HG02798 (cell line): ENCODE measurements at regions not wholly inside any gene's neighbourhood (a gene's known extent, or its start where the extent isn't known, plus 50 kb on each side); places are given as distances from the start of the nearest gene placed in this dataset.
"Not testable (repeated sequence)": the region's sequence is repeated elsewhere in the genome, so short reads cannot be mapped to it uniquely, and the experiment has no call there.

Source experiments
- ATAC-seq: cut with Tn5 transposase; IDR thresholded peaks from one replicate; pipeline ENCODE4 v1.9.1; 2021; ENCODE audit warnings: mild to moderate bottlenecking; ENCODE audit not compliant: unreplicated experiment, poor library complexity

DNA sequence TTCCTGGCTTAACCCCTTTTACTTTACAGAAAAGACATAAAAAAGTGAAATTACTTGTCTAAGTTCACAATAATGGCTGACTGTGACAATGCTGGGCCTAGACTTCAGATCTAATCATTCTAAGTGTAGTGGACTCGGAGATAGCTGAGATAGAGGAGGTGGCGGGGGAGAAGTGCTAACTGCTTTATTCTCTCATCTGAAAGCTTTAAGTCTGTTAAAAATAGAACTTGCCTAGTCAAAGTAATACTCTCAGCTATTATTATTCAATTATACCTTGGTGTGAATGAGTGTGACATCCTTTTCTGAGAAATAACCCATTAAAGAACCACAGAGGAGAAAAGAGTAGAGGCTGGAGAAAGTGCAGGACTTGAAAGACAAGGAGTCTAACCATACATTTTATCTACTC, 96.1 kb upstream of the OLIG2 start:
- peak; percentile 65 for ATAC-seq

DNA sequence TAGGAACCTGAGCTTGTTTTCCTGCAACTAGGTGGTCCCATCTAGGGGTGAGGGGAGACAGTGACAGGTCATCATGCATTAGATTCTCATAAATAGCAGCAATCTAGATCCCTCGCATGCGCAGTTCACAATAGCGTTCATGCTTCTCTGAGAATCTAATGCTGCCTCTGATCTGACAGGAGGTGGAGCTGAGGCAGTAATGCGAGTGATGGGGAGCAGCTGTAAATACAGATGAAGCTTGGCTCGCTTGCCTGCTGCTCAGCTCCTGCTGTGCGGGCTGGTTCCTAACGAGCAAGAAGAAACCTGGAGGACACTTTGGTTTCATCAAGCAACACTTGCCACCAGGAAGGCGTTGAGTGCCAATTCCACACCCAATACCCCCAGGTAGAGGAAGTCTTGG, 95.1 kb upstream of the OLIG2 start:
- ATAC-seq: no peak

DNA sequence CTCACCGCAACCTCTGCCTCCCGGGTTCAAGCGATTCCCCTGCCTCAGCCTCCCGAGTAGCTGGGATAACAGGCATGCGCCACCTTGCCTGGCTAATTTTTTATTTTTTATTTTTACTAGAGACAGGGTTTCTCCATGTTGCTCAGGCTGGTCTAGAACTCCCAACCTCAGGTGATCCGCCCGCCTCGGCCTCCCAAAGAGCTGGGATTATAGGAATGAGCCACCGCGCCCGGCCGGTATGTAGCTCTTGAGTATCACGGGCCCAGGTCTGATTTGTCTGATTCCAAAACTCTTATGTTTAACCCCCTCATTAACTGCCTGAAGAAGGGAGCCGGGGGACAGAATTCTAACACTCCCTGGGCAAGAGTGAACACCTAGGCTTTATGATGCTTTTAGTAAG, 91.7 kb upstream of the OLIG2 start:
- ATAC-seq: not testable (repeated sequence)

DNA sequence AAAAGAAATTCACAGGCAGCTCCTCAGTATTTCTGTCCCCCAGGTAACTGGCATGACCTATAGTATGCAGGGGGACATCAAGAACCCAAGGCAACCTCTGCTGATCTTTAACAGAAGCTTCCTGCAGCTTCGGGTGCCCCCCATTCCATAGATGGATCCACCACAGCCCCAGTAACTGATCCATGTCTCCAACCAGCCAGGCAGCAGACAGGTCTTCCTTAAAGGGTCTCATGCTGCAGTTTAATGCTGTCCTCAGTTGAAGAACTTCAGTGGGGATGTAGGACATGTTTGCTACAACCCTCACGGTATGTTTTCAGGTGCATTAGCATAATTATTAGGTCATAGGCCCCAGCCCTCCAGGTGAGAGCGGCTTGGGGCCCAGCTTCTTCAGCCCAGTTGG, 90.9 kb upstream of the OLIG2 start:
- no peak for ATAC-seq

DNA sequence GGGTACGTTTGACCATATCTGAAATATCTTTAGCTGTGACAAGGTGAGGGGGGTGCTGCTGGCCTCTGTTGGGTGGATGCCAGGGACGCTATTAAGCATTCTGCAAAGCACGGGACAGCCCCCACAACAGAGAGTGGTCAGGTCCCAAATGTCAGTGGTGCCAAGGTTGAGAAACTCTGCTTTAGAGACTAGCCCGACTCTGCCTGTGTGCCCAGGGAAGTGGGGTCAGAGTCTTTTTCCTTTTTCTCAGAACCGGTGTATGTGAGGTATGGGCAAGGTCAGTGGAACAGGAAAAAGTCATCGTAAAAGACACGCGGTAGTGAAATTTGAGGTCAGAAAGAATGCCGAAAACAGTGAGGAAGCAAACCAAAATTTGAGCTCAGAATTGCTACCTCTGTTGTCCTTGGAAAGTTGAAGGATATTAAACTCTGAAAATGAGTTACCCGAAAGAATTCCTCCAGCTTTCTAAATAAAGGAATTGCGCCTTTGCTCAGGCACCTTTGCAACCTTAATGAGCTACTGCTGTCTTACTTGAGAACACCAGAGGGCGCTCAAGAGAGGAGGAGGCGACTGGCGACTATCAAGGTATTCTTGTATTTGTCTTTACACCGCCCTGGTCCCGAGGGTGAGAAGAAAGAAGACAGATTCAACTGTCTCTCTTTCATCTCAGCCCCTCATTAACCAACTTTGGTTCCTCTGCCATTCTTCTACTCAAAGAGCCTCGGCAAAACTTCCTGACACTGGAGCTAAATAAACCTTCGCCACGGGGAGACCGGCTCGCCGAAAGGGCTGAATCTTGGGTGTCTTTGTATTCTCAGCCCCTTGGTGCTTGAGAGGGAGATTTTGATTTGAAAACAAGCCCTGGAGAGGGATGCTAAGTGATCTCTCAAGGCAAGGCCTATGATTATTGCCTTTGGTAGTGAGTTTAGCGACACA, 85.4 kb upstream of the OLIG2 start:
- no peak for ATAC-seq

DNA sequence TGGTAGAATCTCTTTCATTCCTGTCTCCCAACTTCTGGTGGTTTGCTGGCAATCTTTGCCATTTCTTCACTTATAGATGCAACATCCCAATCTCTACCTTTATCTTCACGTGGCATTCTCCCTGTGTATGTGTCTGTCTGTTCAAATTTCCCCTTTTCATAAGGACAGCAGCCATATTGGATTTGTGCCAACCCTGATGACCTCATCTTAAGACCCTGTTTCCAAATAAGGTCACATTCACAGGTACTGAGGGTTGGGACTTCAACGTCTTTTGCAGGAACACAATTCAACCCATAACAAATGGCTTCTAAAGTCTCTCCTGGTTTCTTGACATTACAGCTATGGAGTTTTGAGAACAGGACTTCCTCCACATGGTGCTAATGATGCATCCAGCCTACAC, 84.5 kb upstream of the OLIG2 start:
- no peak for ATAC-seq

DNA sequence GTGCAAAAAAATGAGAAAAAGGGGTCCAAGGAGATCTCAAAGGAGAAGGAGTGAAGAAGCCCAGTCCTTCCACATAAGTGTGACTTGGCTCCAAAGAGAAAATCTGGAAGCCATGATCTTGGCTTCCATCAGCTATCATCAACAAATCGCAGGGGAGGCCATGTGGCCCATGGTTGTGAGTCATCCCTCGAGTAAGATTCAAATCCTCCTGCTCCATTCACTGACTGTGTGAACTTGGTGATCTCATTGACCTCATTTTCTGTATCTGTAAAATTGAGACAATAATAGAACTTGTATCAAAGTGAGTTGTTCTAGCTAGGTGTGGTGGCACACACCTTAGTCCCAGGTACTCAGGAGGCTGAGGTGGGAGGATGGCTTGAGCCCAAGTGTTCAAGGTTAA, 79.1 kb upstream of the OLIG2 start:
- ATAC-seq: no peak

DNA sequence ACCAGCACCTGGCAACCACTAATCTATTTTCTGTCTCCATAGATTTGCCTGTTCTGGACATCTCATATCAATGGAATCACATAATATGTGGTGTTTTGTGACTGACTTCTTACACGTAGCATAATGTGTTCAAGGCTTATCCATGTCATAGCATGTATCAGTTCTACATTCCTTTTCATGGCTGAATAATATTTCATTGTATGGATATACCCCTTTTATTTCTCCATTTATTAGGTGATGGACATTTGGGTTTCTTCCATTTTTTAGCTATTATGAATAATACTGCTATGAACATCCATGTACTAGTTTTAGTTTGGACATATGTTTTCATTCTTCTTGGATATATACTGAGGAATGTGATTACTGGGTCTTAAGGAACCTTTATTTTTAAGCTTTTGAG, 78.0 kb upstream of the OLIG2 start:
- ATAC-seq: no peak

DNA sequence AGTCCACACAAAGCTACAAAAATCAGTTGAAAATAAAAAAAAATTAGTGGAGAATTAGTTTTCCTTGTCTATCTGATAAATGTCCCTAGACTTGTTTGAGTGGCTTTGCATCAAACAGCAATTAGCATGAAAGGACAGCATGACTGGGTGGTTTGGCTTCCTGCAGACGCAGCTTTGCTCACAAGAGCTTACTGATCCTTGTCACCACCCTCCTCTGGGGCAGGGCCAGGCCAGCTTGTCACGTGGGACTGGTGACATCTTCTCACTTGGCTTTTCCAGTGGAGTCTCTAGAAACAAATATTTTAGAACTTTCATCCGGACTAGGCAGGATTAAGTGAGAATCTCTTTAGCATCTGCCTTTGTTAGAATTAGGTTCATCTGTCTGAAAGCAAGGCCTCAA, 76.0 kb upstream of the OLIG2 start:
- ATAC-seq: no peak

DNA sequence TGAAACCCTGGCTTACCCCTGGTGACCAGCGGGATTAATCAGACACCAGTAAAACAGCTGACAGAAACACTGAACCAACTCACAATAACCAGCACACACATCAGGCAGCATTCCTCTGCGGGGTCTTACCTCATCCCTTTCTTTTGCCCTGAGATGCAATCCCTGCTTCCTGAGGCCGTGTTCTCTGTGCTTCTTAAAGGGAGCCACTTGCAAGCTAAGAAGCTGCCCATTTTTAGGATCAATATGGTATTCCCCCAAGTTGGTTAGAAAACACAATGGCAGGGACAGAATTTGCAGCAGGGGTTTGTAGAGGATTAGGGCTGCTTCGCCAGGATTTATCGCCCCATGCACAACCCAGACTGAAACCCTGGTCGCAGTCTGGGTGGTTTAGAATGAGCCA, 74.7 kb upstream of the OLIG2 start:
- no peak for ATAC-seq

DNA sequence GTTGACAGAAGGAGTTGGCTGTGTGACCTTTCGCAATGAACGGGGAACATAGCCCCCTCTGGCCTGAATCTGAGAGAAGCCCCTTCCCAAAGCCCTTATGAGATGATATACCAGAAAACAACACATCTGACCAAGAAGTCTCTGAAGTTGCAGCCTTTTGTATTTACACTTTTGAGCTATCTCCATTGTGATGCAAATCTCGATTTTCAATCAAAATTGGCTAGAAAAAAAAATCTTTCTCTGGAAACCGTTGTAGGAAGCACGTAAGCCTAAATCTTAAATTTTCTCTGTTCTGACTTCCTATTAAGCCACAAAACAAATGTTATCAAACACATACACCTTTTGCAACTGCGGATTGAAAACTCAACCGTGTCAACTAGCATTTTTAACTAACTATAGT, 71.4 kb upstream of the OLIG2 start:
- ATAC-seq: no peak

DNA sequence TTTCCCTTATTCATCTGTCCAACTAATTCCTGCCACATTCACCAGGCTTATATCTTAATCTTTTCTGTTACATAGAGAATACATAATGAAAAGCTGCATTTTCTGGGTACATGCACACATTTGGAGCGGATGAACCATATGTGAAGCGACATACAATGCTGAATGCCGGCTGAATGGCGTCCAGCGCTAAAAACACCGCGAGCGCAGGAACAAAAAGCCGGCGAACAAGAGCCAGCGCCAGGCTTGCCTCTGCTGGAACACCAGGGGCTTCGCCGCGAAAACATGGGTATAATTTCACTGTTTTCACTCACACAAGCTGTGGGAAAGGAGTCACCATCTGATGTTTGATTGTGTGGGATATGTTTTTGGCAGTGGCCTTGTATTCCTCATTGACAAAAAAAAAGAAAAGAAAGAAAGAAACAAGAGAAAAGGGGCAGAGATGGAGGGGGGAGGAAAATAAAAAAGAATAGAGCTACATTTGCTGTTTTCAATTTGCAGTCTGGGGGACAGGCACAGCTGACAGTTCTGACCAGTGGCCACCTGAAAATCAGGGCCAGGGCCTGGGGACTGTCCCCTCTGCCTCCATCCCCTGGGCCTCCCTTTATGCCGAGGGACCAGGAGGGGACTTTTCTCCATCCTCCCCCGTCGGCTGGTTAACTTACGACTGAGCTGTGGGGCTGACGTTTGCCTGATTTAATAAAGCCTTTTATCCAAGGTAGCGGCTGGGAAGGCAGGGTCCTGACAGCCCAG, 70.2 kb upstream of the OLIG2 start:
- ATAC-seq: no peak

DNA sequence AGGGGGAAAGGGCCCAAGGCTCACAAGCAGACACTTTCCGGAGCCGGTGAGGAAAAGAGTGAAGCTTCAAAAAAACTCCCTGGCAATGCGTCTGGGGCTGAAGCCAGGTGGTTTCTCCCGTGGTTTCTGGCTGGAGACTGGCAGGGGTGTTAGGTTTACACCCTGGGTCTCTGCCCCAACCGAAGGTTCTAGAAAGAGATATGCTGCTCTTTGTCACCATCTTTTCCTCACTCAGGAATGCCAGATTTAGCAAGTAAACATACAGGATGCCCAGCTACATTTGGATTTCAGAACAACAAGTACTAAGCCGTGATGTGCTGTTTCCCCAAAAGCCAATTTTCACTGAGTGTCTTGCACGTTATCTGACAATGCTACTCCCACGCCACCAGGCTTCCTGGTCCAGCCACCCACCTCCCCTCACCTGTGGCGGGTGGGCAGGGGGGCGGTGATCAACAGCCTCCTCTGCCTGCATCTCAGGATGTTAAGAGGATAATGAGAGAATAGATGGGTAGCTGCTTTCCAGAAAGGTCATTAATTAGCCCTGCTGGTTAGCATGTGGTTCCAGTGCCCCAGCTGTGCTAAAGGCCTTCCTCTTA, 69.6 kb upstream of the OLIG2 start:
- no peak for ATAC-seq

DNA sequence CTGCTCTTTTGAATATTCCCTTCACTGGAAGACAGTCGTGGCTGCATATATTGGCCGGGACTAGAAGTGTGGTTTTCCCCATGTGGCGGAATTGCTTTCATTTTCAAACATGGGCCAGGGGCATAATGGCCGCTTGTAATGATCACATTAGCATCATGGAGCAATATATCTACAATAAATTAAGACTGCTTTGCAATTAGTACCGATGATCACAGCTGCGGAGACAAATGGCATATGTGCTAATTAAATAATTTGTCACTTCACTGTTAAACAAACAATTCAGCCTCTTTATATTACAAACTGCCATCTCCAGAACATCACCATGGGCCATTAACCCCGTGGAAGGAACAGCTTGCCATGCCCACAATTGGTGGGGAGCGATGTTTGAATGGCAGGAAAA, 68.2 kb upstream of the OLIG2 start:
- no peak for ATAC-seq

DNA sequence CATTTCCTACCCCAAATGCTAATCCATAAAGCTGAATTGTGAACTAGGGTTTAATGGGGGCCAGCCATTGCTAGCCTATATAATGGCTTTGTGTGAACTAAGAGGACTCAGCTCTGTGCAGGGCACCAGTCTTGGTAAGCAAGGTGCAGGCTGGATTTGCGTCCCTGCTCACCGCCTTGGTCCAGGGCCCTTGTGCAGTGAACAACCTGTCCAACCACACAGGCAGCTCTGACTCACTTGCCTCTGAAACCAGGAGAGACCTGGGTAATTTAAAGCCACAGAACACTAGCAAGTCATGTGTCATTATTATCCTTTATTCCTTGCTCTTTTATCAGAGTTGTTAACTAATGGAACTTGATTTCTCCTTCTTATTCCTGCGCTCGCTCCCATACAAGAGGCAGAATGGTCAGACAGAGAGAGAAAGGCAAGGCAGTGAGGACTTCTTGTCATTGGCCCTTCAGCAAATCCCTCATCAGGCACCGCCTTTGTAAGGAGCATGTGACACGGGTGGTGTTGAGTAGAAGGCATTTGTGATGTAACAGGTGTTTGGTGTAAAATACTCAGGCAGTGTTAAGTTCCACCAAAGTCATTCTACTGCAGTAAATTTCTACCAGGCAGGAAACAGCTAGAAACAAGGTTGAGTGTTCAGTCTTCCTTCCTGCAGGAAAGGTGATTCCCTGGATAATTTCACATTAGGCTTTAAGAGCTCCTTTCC, 67.3 kb upstream of the OLIG2 start:
- ATAC-seq: no peak

DNA sequence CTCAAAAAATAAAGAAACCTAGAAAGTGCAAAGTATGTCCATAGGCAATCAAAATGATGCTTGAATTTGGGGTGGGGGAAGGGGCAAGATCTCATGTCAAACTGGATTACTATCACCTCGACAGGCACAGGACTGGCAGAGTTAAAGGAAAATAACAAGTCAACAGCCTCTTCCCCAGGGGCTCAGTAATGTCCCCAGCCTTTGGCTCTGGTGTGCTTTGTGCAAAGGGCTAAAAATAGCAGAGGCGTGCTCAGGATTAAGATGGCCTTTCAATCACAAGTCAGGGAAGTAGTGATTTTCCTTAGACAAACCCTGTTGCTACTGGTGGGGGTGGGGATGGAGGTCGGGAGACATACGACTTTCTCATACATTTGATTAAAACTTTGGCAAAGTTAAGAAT, 63.5 kb upstream of the OLIG2 start:
- no peak for ATAC-seq

DNA sequence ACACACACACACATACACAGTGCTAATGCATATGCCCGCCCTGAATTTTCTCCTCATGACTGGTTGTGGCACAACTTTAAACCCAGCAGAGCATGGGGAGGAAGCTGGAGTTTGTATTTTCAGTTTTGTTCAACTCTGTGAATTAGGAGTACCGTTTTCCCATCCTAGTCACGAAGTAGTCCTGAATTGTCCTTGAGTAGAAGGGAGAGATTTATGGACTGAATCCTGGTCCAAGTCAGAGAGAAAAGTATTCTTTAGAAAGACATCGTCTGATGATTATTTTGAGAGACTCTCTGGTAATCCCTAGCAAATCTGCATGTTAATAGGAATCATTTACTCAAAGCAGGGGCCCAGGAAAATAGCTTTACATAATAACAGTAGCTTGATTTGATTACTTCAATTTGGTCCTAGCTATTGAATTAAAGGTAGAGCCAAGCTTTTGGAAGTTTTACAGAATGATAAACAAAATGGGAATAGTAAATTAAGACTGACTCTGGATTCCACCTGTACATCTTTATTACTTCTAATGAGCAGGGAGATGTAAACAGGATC, 60.5 kb upstream of the OLIG2 start:
- ATAC-seq: no peak

DNA sequence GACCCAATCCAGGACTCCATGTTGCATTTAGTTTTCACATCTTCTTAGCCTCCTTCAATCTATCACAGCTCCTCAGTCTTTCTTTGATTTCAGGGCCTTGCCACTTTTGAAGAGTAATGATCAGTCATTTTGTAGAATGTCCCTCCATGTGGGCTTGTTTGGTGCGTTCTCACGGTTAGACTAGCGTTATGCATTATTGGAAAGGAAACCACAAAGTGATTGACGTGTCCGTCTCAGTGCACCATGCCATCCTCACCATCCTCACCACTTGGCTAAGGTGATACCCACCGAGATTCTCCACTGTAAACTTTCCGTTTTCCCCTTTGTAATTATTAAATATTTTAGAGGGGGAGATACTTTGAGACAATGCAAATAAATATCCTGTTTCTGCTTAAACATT, 59.6 kb upstream of the OLIG2 start:
- no peak for ATAC-seq

DNA sequence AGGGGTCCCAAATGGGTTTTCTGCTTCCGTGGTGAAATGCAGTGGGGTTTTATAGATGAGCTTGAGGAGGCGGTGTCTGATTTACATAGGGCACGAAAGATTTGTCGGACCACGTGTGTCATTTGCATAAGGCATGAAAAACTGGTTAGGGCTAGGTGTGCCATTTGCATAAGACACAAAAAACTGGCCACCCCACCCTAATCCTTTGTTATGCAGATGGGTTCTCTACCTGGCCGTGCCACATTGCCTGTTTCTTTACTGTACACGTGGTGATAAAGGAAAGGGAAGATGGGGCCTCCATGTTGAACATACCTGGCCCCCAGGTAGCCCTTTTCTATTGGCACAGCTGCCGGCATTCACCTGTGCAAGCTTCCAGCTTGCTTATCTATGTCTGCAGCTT, 57.6 kb upstream of the OLIG2 start:
- not testable (repeated sequence) for ATAC-seq

DNA sequence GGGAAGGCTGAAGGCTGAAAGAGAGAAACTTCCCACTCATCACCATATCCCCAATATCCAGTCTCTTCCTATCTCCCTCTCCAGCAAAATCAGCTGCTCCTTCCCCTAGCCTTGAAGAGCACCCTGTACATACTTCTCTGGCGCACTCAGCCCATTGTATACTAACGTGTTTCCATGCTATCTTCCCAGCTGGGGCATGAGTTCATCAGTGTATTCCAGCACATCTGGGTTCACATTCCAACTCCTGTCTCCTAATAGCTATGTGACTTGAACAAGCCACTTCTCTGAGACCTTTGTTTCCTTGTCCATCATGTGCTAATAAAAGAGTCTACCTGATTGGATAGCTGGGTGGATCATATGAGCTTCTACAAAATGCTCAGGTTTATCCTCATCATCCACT, 51.1 kb upstream of the OLIG2 start:
- no peak for ATAC-seq
